GM12878 (cell line): ENCODE measurements at regions not wholly inside any gene's neighbourhood (a gene's known extent, or its start where the extent isn't known, plus 50 kb on each side); places are given as distances from the start of the nearest gene placed in this dataset.

ENCODE experiments used
- CTCF ChIP-seq, 3 experiments: IDR thresholded peaks in 2 of 3; conservative IDR thresholded peaks in 1 of 3; 2 replicates each; pipeline ENCODE4 v1.5.1; 2011; ENCODE audit warnings: low read depth in 3 of 3, low read length in 3 of 3, mild to moderate bottlenecking in 3 of 3, control low read depth in 2 of 3, moderate library complexity in 2 of 3, inconsistent platforms in 1 of 3, mixed read lengths in 1 of 3; ENCODE audit not compliant: control insufficient read depth in 2 of 3, insufficient read depth in 1 of 3; ENCODE audit errors: extremely low read depth in 1 of 3
- EGR1 ChIP-seq, 2 experiments: IDR thresholded peaks; 1 replicate in 1 of 2; 2 replicates in 1 of 2; pipeline ENCODE4 v1.6.1; 2011 to 2012; ENCODE audit warnings: low read depth in 2 of 2, low read length in 2 of 2, borderline replicate concordance in 1 of 2, mild to moderate bottlenecking in 1 of 2, moderate library complexity in 1 of 2
- HDGF ChIP-seq: fragments of 450-650 bp; IDR thresholded peaks from 2 replicates; pipeline ENCODE4 v1.6.1; 2016; ENCODE audit warnings: antibody characterized with exemption
- JUND ChIP-seq: IDR thresholded peaks from 2 replicates; pipeline ENCODE4 v1.6.1; 2012; ENCODE audit warnings: low read depth, mild to moderate bottlenecking, low read length, improper control_type of control experiment, moderate library complexity
- KAT2A ChIP-seq: conservative IDR thresholded peaks from 2 replicates; pipeline ENCODE4 v1.6.1; 2011; ENCODE audit warnings: low read depth, low read length; ENCODE audit not compliant: control insufficient read depth
- KDM1A ChIP-seq: fragments of 200-600 bp; sonication (generic); IDR thresholded peaks from 2 replicates; pipeline ENCODE4 v1.6.1; 2016; ENCODE audit warnings: borderline replicate concordance
- RAD21 ChIP-seq: IDR thresholded peaks from 2 replicates; pipeline ENCODE4 v1.6.1; 2011; ENCODE audit warnings: mild to moderate bottlenecking, low read depth, low read length, moderate library complexity; ENCODE audit not compliant: insufficient read depth
- RAD51 ChIP-seq: fragments of 450-650 bp; IDR thresholded peaks from 2 replicates; pipeline ENCODE4 v1.6.1; 2016; ENCODE audit warnings: moderate library complexity, mild to moderate bottlenecking, inconsistent platforms
- REST ChIP-seq: IDR thresholded peaks from 2 replicates; pipeline ENCODE4 v1.6.1; 2012; ENCODE audit warnings: mild to moderate bottlenecking, low read depth, low read length
- USF2 ChIP-seq: IDR thresholded peaks from 2 replicates; pipeline ENCODE4 v1.6.1; 2011; ENCODE audit warnings: low read depth, low read length, improper control_type of control experiment, borderline replicate concordance
- YY1 ChIP-seq: IDR thresholded peaks from 2 replicates; pipeline ENCODE4 v1.6.1; 2011; ENCODE audit warnings: low read depth, mild to moderate bottlenecking, low read length
- ZBED1 ChIP-seq: IDR thresholded peaks from 2 replicates; pipeline ENCODE4 v1.6.1; 2016; ENCODE audit warnings: borderline replicate concordance
- ZNF274 ChIP-seq: IDR thresholded peaks from one replicate; pipeline ENCODE4 v1.8.0; 2011; ENCODE audit not compliant: insufficient read length, insufficient read depth

- TF ChIP-seq ZNF274 (no peak), HDGF (no peak), JUND (peak; percentile 63; the same call in 1 of the 2 replicates), CTCF (IDR thresholded peaks at IDR 0.05 in 2 of 3, conservative IDR thresholded peaks at IDR 0.05 in 1 of 3; ENCODE audit: control insufficient read depth in 2 of 3, extremely low read depth in 1 of 3, insufficient read depth in 1 of 3, low read depth in 3 of 3, low read length in 3 of 3) (no peak), EGR1 (IDR thresholded peaks at IDR 0.05; ENCODE audit: borderline replicate concordance in 1 of 2, low read depth in 2 of 2, low read length in 2 of 2) (no peak), KAT2A (no peak), RAD21 (no peak), USF2 (no peak), KDM1A (no peak), YY1 (no peak), RAD51 (no peak), REST (no peak), ZBED1 (no peak)
Observed at GRCh38 chr15:96234109-96234892, 96.2 kb upstream of the NR2F2 start.
